Endothelial cell of umbilical vein (primary cell): ENCODE measurements at regions not wholly inside any gene's neighbourhood (a gene's known extent, or its start where the extent isn't known, plus 50 kb on each side); places are given as distances from the start of the nearest gene placed in this dataset.

Experiments
- FOS ChIP-seq: IDR thresholded peaks from 2 replicates; pipeline ENCODE4 v1.6.1; 2011; ENCODE audit warnings: mild to moderate bottlenecking, low read length, moderate library complexity, borderline replicate concordance; ENCODE audit not compliant: insufficient read depth
- GATA2 ChIP-seq: IDR thresholded peaks from 2 replicates; pipeline ENCODE4 v1.7.0; 2011; ENCODE audit warnings: low read depth, mild to moderate bottlenecking, moderate library complexity, mixed read lengths, low read length; ENCODE audit not compliant: insufficient read length, insufficient read depth
- JUN ChIP-seq: IDR thresholded peaks from 2 replicates; pipeline ENCODE4 v1.6.1; 2011; ENCODE audit warnings: borderline replicate concordance, low read depth; ENCODE audit not compliant: insufficient read length, insufficient read depth
- MYC ChIP-seq: IDR thresholded peaks from one replicate; pipeline ENCODE4 v1.6.1; 2011; ENCODE audit warnings: mild to moderate bottlenecking, low read depth, low read length
- POLR2A ChIP-seq: IDR thresholded peaks from 2 replicates; pipeline ENCODE4 v1.6.1; 2012; ENCODE audit warnings: low read depth, mild to moderate bottlenecking, control low read depth, low read length
- POLR2AphosphoS5 ChIP-seq: IDR thresholded peaks from 2 replicates; pipeline ENCODE4 v1.6.1; 2012; ENCODE audit warnings: low read depth, mild to moderate bottlenecking, control low read depth, low read length, moderate library complexity; ENCODE audit not compliant: insufficient read depth
- TF ChIP-seq, protein P1 (sequence below), 2 donors: IDR thresholded peaks; 1 replicate in 1 of 2; 2 replicates in 1 of 2; pipeline ENCODE4 v1.5.1; 2011; ENCODE audit warnings: low read length in 2 of 2, mild to moderate bottlenecking in 2 of 2, moderate library complexity in 2 of 2, control low read depth in 1 of 2, inconsistent platforms in 1 of 2, low read depth in 1 of 2; ENCODE audit not compliant: insufficient read depth in 1 of 2; ENCODE audit errors: extremely low read depth in 1 of 2
- TF ChIP-seq, protein P2 (sequence below): IDR thresholded peaks from 2 replicates; pipeline ENCODE4 v1.6.1; 2011; ENCODE audit not compliant: insufficient read depth, insufficient read length

GRCh38 chr17:69709441-69709840 lies 294.9 kb downstream of the MAP2K6 start:
- TF ChIP-seq, protein P1, sequence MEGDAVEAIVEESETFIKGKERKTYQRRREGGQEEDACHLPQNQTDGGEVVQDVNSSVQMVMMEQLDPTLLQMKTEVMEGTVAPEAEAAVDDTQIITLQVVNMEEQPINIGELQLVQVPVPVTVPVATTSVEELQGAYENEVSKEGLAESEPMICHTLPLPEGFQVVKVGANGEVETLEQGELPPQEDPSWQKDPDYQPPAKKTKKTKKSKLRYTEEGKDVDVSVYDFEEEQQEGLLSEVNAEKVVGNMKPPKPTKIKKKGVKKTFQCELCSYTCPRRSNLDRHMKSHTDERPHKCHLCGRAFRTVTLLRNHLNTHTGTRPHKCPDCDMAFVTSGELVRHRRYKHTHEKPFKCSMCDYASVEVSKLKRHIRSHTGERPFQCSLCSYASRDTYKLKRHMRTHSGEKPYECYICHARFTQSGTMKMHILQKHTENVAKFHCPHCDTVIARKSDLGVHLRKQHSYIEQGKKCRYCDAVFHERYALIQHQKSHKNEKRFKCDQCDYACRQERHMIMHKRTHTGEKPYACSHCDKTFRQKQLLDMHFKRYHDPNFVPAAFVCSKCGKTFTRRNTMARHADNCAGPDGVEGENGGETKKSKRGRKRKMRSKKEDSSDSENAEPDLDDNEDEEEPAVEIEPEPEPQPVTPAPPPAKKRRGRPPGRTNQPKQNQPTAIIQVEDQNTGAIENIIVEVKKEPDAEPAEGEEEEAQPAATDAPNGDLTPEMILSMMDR (IDR thresholded peaks at IDR 0.05; ENCODE audit: extremely low read depth in 1 of 2, insufficient read depth in 1 of 2, low read depth in 1 of 2, low read length in 2 of 2): no peak
- no peak for TF ChIP-seq FOS
- no peak for TF ChIP-seq POLR2A
- TF ChIP-seq GATA2: no peak
- no peak for TF ChIP-seq POLR2AphosphoS5
- no peak for TF ChIP-seq JUN
- TF ChIP-seq, protein P2, sequence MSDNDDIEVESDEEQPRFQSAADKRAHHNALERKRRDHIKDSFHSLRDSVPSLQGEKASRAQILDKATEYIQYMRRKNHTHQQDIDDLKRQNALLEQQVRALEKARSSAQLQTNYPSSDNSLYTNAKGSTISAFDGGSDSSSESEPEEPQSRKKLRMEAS: no peak
- no peak for TF ChIP-seq MYC
